Mucosa of descending colon (tissue), 3 donors: ENCODE measurements at regions not wholly inside any gene's neighbourhood (a gene's known extent, or its start where the extent isn't known, plus 50 kb on each side); places are given as distances from the start of the nearest gene placed in this dataset.

ENCODE experiments used
- ATAC-seq: fragments of 200-7000 bp; cut with Tn5 transposase; one replicate; pipeline ENCODE4 v1.9.1; 2020; ENCODE audit warnings: mild to moderate bottlenecking, moderate library complexity
- DNase-seq, 3 donors: peaks; one replicate each; pipeline ENCODE4 v3.0.0-alpha.2; 2020
- H3K36me3 ChIP-seq: fragments of 200-600 bp; one replicate; pipeline ENCODE4 v1.8.0; 2021; ENCODE audit warnings: low read depth, mild to moderate bottlenecking
- H3K4me1 ChIP-seq: fragments of 200-600 bp; one replicate; pipeline ENCODE4 v1.8.0; 2021; ENCODE audit warnings: low read depth, mild to moderate bottlenecking
- H3K4me3 ChIP-seq: fragments of 200-600 bp; one replicate; pipeline ENCODE4 v1.8.0; 2021; ENCODE audit warnings: mild to moderate bottlenecking
- H3K9me3 ChIP-seq: fragments of 200-600 bp; one replicate; pipeline ENCODE4 v1.8.0; 2021; ENCODE audit warnings: mild to moderate bottlenecking
- CTCF ChIP-seq: fragments of 200-600 bp; IDR thresholded peaks from one replicate; pipeline ENCODE4 v1.8.0; 2022; ENCODE audit warnings: antibody characterized with exemption, mild to moderate bottlenecking
- intact Hi-C, 2 donors: fragments of 100-400 bp; cut with DNase I in 1 of 2; cut with micrococcal nuclease in 1 of 2; formaldehyde crosslinking; loops; one replicate each; pipeline versions ENCODE4 v1.11.0 to v1.11.1; 2022; cut with DNase I, micrococcal nuclease
- donor health status: DM: no; HTN: no; CAD: no; lungs with moderate emphysema.
- donor health status: DM: no; HTN: no; CAD: no.
- donor health status: DM: no; HTN: yes; CAD: no.

DNA sequence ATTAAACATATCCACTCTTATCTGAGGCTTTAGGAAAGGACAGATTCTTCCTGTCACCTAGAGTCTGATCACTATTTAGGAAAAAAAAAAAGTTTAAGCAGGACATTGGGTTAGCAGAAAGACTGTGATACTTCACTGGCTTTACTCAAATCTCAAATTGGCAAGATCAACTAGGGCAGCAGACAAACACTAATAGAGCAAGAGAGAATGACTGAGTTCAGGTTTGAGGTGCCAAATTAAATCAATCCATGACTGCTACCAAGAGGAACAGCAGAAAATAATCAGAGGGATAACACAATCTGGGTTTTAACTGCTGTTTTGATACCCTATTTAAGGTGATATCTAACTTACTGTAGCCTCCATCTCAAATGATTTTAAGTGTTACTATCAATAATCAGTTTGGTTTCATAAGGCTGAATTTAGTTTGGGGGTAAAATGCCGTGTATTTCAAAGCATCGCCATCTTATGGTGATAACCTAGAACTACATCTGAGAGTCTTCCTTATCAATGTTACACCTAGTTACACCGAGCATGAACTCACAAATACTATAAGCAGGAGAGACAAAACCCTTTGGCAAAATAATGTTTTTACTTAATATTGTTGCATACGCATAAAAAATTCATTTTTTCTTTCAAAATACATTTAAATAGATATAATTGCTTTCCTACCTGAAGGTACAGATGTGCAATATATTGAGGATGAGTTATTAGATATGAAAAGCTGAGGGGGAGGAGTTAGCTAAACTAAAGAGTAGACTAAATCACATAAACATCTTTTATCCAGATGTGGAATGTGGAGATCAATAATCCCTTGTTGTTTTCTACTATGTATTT is 286.4 kb upstream of the CDH12 start:
- Histone ChIP-seq H3K36me3 (no peaks in the 10 kb centered on the region), H3K9me3 (no peaks in the 10 kb centered on the region), H3K4me3 (no peak overlapping the region), H3K4me1 (no peaks in the 10 kb centered on the region)
- intact Hi-C loops = no loop called here
- ATAC-seq = no peak
- TF ChIP-seq CTCF = no peak
- DNase-seq = no peak

- no peak for TF ChIP-seq CTCF
- intact Hi-C loops = no loop called here
Observed at GRCh38 chr5:23136958-23137357, 283.8 kb upstream of the CDH12 start.

GRCh38 chr5:23132231-23132630 is 279.1 kb upstream of the CDH12 start:
- H3K4me3 ChIP-seq = no peak overlapping the region
- TF ChIP-seq CTCF = no peak

More at GRCh38 chr5:23136958-23137357, 283.8 kb upstream of the CDH12 start:
- DNase-seq (no peak), ATAC-seq (no peak)
- H3K4me3 ChIP-seq = no peak overlapping the region
- no peaks in the 10 kb centered on the region for H3K9me3 ChIP-seq
- no peaks in the 10 kb centered on the region for H3K36me3 ChIP-seq
- no peaks in the 10 kb centered on the region for H3K4me1 ChIP-seq

DNA sequence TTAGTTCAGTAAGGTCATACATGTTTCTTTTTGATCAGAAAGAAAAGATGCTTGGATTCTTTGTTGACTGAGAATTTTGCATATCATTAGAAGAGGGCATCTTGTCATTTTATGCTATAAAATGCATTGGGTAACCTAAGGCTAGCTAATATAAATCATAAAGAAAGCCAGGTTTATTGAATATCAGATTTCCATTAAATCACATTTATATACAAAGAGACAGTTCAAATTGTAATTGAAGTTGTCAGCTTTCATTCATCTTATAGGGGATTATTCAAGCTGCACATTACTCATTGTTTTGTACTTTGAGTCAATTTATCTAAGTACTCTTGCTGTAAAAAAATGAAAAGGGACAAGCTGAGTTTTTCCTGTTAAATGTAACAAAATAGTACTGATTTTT is 259.1 kb upstream of the CDH12 start:
- TF ChIP-seq CTCF = no peak
- no peak for DNase-seq
- Histone ChIP-seq H3K4me3 (no peak overlapping the region), H3K4me1 (no peaks in the 10 kb centered on the region), H3K36me3 (no peaks in the 10 kb centered on the region), H3K9me3 (no peaks in the 10 kb centered on the region)
- intact Hi-C loops = no loop called here
- ATAC-seq = no peak

More at GRCh38 chr5:23132231-23132630, 279.1 kb upstream of the CDH12 start:
- intact Hi-C loops = no loop called here
- no peaks in the 10 kb centered on the region for H3K4me1 ChIP-seq
- ATAC-seq (no peak), DNase-seq (no peak)
- H3K36me3 ChIP-seq = no peaks in the 10 kb centered on the region
- H3K9me3 ChIP-seq = peaks cover 3% of the 10 kb centered on the region

GRCh38 chr5:23105021-23105420 is 251.9 kb upstream of the CDH12 start:
- Histone ChIP-seq H3K4me3 (no peak overlapping the region), H3K9me3 (no peaks in the 10 kb centered on the region), H3K4me1 (no peaks in the 10 kb centered on the region), H3K36me3 (no peaks in the 10 kb centered on the region)
- no peak for TF ChIP-seq CTCF
- intact Hi-C loops = no loop called here
- ATAC-seq (no peak), DNase-seq (no peak)
